SU-DHL-6 (cell line): ENCODE measurements at regions not wholly inside any gene's neighbourhood (a gene's known extent, or its start where the extent isn't known, plus 50 kb on each side); places are given as distances from the start of the nearest gene placed in this dataset.

Source experiments
- CTCF ChIP-seq: fragments of 200-600 bp; sonication (generic); IDR thresholded peaks from one replicate; pipeline ENCODE4 v1.5.1; 2017; ENCODE audit warnings: antibody characterized with exemption, mild to moderate bottlenecking, low read length, moderate library complexity; ENCODE audit not compliant: insufficient read depth, poor library complexity, severe bottlenecking
- EZH2phosphoT487 ChIP-seq: fragments of 200-600 bp; sonication (generic), shearing (Covaris generic); conservative IDR thresholded peaks from 2 replicates; pipeline ENCODE4 v1.6.1; 2018; ENCODE audit warnings: mild to moderate bottlenecking, antibody characterized with exemption, low read length, moderate library complexity, mixed read lengths

GRCh38 chr1:194076646-194077045 lies 890.2 kb upstream of the B3GALT2 start:
- TF ChIP-seq CTCF: no peak
- TF ChIP-seq EZH2phosphoT487: no peak
